ENCODE measurements at regions not wholly inside any gene's neighbourhood (a gene's known extent, or its start where the extent isn't known, plus 50 kb on each side); places are given as distances from the start of the nearest gene placed in this dataset.

- TF ChIP-seq AHDC1 (CRISPR knock-in tag; IDR thresholded peaks at IDR 0.05; ENCODE audit: borderline replicate concordance) = peak; percentile 66; the same call in 1 of the 2 replicates
- TF ChIP-seq FOXP4 (CRISPR knock-in tag; IDR thresholded peaks at IDR 0.05) = peak; percentile 55; the same call in 1 of the 2 replicates
- TF ChIP-seq ZNF441 (CRISPR knock-in tag; IDR thresholded peaks at IDR 0.05; ENCODE audit: borderline replicate concordance) = peak; percentile 47; the same call in 1 of the 2 replicates
- peak; percentile 92 for TF ChIP-seq RARA (CRISPR knock-in tag; IDR thresholded peaks at IDR 0.05)
- TF ChIP-seq FOXA3 (CRISPR knock-in tag; IDR thresholded peaks at IDR 0.05) = peak; percentile 54
- peak; percentile 68; the same call in 1 of the 2 replicates for TF ChIP-seq TBX2 (CRISPR knock-in tag; IDR thresholded peaks at IDR 0.05; ENCODE audit: borderline replicate concordance)
- TF ChIP-seq NR2F1 (CRISPR knock-in tag; IDR thresholded peaks at IDR 0.05) = peak; percentile 77 to 83
- no peak for TF ChIP-seq CERS6 (CRISPR knock-in tag; IDR thresholded peaks at IDR 0.05)
- no peak for TF ChIP-seq NCOA5 (CRISPR knock-in tag; IDR thresholded peaks at IDR 0.05)
- peak; percentile 51; the same call in 1 of the 2 replicates for TF ChIP-seq ZGPAT (CRISPR knock-in tag; IDR thresholded peaks at IDR 0.05)
- peak; percentile 84 for TF ChIP-seq GATAD2A (CRISPR knock-in tag; IDR thresholded peaks at IDR 0.05)
- peak; percentile 35; the same call in 1 of the 2 replicates for TF ChIP-seq PAXIP1 (CRISPR knock-in tag; conservative IDR thresholded peaks at IDR 0.05)
- peak; percentile 39; the same call in 1 of the 2 replicates for TF ChIP-seq RXRA (CRISPR knock-in tag; IDR thresholded peaks at IDR 0.05)
Measured at GRCh38 chr4:184950117-184950830, 68.0 kb upstream of the HELT start (continued).

All from HepG2 (cell line).